ENCODE measurements at regions not wholly inside any gene's neighbourhood (a gene's known extent, or its start where the extent isn't known, plus 50 kb on each side); places are given as distances from the start of the nearest gene placed in this dataset.

DNA sequence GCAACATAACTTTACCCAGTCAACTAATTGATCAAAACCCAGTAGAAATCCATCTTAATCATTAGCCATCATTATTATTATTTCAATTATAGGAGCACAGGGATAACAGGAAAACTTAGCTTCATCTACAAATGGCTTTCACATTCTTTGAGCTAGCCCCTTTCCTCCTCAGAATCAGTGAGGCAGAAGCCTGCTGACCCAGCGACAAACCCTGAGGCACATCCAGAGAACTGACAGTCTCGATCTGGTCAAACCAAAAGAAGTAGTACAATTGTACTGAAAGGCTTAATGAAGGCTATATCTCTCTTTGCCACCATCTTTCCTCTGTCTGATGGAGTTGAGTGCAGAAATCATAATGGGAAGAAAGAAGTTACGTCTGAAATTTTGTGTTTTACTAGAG, 109.8 kb upstream of the ARID2 start:
- TF ChIP-seq, protein P1, sequence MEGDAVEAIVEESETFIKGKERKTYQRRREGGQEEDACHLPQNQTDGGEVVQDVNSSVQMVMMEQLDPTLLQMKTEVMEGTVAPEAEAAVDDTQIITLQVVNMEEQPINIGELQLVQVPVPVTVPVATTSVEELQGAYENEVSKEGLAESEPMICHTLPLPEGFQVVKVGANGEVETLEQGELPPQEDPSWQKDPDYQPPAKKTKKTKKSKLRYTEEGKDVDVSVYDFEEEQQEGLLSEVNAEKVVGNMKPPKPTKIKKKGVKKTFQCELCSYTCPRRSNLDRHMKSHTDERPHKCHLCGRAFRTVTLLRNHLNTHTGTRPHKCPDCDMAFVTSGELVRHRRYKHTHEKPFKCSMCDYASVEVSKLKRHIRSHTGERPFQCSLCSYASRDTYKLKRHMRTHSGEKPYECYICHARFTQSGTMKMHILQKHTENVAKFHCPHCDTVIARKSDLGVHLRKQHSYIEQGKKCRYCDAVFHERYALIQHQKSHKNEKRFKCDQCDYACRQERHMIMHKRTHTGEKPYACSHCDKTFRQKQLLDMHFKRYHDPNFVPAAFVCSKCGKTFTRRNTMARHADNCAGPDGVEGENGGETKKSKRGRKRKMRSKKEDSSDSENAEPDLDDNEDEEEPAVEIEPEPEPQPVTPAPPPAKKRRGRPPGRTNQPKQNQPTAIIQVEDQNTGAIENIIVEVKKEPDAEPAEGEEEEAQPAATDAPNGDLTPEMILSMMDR (IDR thresholded peaks at IDR 0.05), result no peak
- TF ChIP-seq POLR2AphosphoS5 (IDR thresholded peaks at IDR 0.05) (no peak), POLR2A (IDR thresholded peaks at IDR 0.05) (no peak), EP300 (IDR thresholded peaks at IDR 0.05) (no peak)

Data from gastroesophageal sphincter (tissue), 3 donors.